Testis (tissue), 2 donors: ENCODE measurements at regions not wholly inside any gene's neighbourhood (a gene's known extent, or its start where the extent isn't known, plus 50 kb on each side); places are given as distances from the start of the nearest gene placed in this dataset.

Experiments
- DNase-seq: peaks from one replicate; pipeline ENCODE4 v3.0.0-alpha.2; 2019
- H3K27ac ChIP-seq, 2 donors: fragments of 200-600 bp; sonication (generic); one replicate each; pipeline ENCODE4 v1.5.1; 2019
- H3K27me3 ChIP-seq: fragments of 200-600 bp; sonication (generic); one replicate; pipeline ENCODE4 v1.5.1; 2019
- H3K36me3 ChIP-seq: fragments of 200-600 bp; sonication (generic); one replicate; pipeline ENCODE4 v1.5.1; 2017; ENCODE audit warnings: low read depth; ENCODE audit errors: missing control alignments
- H3K4me1 ChIP-seq: fragments of 200-600 bp; sonication (generic); one replicate; pipeline ENCODE4 v1.5.1; 2019
- H3K4me3 ChIP-seq, 2 donors: fragments of 200-600 bp; sonication (generic); one replicate each; pipeline ENCODE4 v1.5.1; 2017 to 2019
- H3K9me3 ChIP-seq: fragments of 200-600 bp; sonication (generic); one replicate; pipeline ENCODE4 v1.5.1; 2017
- POLR2A ChIP-seq: fragments of 450-650 bp; IDR thresholded peaks from one replicate; pipeline ENCODE4 v1.6.1; 2017; ENCODE audit warnings: antibody characterized with exemption, mild to moderate bottlenecking, moderate library complexity
- WGBS, 2 donors: methylation state at CpG; one replicate each; pipeline ENCODE4 v1.1.5; 2018; 5-methylcytosine and 5-hydroxymethylcytosine counted together
- intact Hi-C: fragments of 100-400 bp; cut with DNase I; formaldehyde crosslinking; loops from one replicate; pipeline ENCODE4 v1.15.1; 2023; ENCODE audit warnings: low total_unique reads
- TF ChIP-seq, protein P1 (sequence below), 3 experiments: fragments of 450-650 bp in 2 of 3; fragments of 200-600 bp in 1 of 3; sonication (generic) in 1 of 3; IDR thresholded peaks; one replicate each; pipeline ENCODE4 v1.5.1; 2016 to 2019; ENCODE audit warnings: antibody characterized with exemption in 3 of 3, mild to moderate bottlenecking in 2 of 3, moderate library complexity in 1 of 3

DNA sequence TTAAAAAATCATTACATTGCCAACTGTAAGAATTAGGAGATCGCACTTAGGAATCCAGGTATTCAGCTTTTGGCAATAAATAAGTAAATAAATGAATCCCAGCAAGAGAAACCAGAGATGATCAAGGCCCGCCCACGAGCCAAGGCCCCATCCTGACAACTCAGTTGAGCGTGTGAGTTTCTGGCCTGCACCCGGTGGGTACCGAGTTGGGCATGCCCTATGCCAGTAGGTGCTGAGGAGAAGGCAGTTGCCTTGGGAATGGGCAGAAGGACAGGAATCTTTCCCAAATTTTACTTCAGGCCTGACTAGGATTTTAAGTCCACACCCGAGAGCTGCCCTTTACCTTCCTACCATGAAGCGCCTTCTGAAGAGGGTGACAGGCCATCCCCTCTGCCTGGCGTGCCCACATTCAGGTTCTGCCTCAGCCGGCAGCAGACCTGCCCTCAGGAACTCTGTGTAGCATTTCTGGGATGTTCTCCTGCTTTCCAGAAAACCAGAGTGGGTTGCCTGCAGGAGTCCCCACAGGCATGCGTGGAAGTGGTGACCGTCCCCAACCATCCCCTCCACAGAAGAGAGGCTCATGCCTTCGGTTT, 99.3 kb upstream of the ALDH1A3 start:
- no peak for TF ChIP-seq POLR2A
- TF ChIP-seq, protein P1, sequence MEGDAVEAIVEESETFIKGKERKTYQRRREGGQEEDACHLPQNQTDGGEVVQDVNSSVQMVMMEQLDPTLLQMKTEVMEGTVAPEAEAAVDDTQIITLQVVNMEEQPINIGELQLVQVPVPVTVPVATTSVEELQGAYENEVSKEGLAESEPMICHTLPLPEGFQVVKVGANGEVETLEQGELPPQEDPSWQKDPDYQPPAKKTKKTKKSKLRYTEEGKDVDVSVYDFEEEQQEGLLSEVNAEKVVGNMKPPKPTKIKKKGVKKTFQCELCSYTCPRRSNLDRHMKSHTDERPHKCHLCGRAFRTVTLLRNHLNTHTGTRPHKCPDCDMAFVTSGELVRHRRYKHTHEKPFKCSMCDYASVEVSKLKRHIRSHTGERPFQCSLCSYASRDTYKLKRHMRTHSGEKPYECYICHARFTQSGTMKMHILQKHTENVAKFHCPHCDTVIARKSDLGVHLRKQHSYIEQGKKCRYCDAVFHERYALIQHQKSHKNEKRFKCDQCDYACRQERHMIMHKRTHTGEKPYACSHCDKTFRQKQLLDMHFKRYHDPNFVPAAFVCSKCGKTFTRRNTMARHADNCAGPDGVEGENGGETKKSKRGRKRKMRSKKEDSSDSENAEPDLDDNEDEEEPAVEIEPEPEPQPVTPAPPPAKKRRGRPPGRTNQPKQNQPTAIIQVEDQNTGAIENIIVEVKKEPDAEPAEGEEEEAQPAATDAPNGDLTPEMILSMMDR (IDR thresholded peaks at IDR 0.05) = no peak
- H3K9me3 ChIP-seq = no peaks in the 10 kb centered on the region
- intact Hi-C loops = no loop called here
- no peak overlapping the region for H3K4me3 ChIP-seq
- no peaks in the 10 kb centered on the region for H3K27me3 ChIP-seq
- no peak overlapping the region for H3K27ac ChIP-seq
- no peaks in the 10 kb centered on the region for H3K4me1 ChIP-seq
- no peaks in the 10 kb centered on the region for H3K36me3 ChIP-seq
- 92 to 96% methylated on average over 12 to 13 of the region's 13 CpGs for WGBS, 2 donors
- DNase-seq = no peak

- TF ChIP-seq, protein P1 (IDR thresholded peaks at IDR 0.05) = no peak
- TF ChIP-seq POLR2A = no peak
- Histone ChIP-seq H3K4me3 (no peak overlapping the region), H3K27ac (no peak overlapping the region), H3K4me1 (no peaks in the 10 kb centered on the region), H3K9me3 (no peaks in the 10 kb centered on the region), H3K27me3 (no peaks in the 10 kb centered on the region), H3K36me3 (no peaks in the 10 kb centered on the region)
- intact Hi-C loops = no loop called here
- DNase-seq = peak; percentile 4
- 90% methylated on average over 11 of the region's 11 CpGs for WGBS, 2 donors
Measured at GRCh38 chr15:100781061-100781960, 98.3 kb upstream of the ALDH1A3 start.

GRCh38 chr15:100781961-100782530, 97.6 kb upstream of the ALDH1A3 start:
- no peaks in the 10 kb centered on the region for H3K4me1 ChIP-seq
- intact Hi-C loops = no loop called here
- H3K36me3 ChIP-seq = no peaks in the 10 kb centered on the region
- H3K4me3 ChIP-seq = no peak overlapping the region
- no peaks in the 10 kb centered on the region for H3K27me3 ChIP-seq
- no peak overlapping the region for H3K27ac ChIP-seq
- no peak for TF ChIP-seq POLR2A
- TF ChIP-seq, protein P1 (IDR thresholded peaks at IDR 0.05) = no peak
- 80 to 94% methylated on average over 7 of the region's 7 CpGs for WGBS, 2 donors
- DNase-seq = no peak
- no peaks in the 10 kb centered on the region for H3K9me3 ChIP-seq

DNA sequence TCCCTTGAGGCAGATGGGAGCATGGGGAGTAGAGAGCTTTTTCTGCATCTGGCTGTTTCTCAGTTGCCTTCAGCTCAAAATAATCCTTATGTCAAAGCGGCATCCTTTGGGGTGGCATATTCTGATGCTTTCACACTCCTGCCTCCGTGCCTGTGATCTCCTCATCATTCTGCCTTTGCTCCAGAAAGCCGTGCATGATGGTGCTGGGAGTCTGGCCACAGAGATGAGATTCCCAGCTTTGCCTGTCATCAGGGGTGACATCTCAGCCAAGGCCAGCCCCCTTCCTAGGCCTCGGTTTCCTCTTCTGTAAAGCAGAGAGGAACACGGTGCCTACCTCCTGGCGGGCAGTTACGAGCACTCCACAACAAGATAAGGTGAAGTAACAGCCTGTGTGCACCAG, 96.3 kb upstream of the ALDH1A3 start:
- no peaks in the 10 kb centered on the region for H3K27me3 ChIP-seq
- no peak overlapping the region for H3K27ac ChIP-seq
- peak; percentile 8 for DNase-seq
- H3K36me3 ChIP-seq = no peaks in the 10 kb centered on the region
- 89 to 93% methylated on average over 7 of the region's 7 CpGs for WGBS, 2 donors
- intact Hi-C loops = no loop called here
- H3K4me3 ChIP-seq = no peak overlapping the region
- no peaks in the 10 kb centered on the region for H3K4me1 ChIP-seq
- no peak for TF ChIP-seq POLR2A
- TF ChIP-seq, protein P1 (IDR thresholded peaks at IDR 0.05) = no peak
- no peaks in the 10 kb centered on the region for H3K9me3 ChIP-seq
